ENCODE measurements at regions not wholly inside any gene's neighbourhood (a gene's known extent, or its start where the extent isn't known, plus 50 kb on each side); places are given as distances from the start of the nearest gene placed in this dataset.
A peak's percentile ranks its signal among the peaks of the same experiment; 100 is the strongest.

DNA sequence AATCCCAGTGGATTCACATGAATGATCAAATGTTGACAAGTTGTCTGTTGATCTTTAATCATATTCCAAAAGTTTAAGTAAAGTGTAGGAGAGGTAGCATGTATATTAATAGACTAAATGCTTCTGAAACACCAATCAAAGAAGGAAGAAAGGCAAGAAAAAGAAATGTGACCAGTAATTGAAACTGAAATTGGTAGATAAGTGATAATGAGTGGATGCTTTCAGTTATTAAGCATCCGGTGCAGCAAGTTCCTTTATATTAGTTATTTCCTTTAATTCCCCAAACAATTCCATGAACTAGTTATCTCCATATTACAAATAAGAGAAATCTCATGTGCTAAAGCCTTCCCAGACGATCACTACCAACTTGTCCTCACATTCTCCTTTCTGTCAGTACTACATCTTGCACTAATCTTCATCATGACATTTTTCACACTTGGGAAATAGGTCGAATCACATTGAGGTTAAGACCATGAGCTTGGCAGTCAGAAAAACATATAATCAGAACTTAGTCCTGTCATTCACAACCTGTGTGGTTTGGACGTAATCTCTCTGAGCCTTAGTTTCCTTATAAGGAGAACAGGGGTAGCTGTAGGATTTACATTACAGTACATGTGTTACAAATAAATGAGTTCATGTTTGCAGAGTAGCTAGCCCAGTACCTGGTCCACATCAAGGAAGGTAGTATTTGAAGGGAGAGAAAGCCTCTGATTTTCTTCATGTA lies 182.1 kb downstream of the NOL4 start:
- Histone ChIP-seq H3K27ac (no peak overlapping the region), H3K4me3 (no peak overlapping the region), H3K36me3 (no peaks in the 10 kb centered on the region), H3K4me1 (no peaks in the 10 kb centered on the region), H3K9me3 (no peaks in the 10 kb centered on the region), H3K27me3 (no peaks in the 10 kb centered on the region)
- ATAC-seq (ENCODE audit: low FRiP score in 2 of 2) (no peak), DNase-seq (no peak)
- no peak for TF ChIP-seq POLR2A (IDR thresholded peaks at IDR 0.05)
- TF ChIP-seq, protein P1, sequence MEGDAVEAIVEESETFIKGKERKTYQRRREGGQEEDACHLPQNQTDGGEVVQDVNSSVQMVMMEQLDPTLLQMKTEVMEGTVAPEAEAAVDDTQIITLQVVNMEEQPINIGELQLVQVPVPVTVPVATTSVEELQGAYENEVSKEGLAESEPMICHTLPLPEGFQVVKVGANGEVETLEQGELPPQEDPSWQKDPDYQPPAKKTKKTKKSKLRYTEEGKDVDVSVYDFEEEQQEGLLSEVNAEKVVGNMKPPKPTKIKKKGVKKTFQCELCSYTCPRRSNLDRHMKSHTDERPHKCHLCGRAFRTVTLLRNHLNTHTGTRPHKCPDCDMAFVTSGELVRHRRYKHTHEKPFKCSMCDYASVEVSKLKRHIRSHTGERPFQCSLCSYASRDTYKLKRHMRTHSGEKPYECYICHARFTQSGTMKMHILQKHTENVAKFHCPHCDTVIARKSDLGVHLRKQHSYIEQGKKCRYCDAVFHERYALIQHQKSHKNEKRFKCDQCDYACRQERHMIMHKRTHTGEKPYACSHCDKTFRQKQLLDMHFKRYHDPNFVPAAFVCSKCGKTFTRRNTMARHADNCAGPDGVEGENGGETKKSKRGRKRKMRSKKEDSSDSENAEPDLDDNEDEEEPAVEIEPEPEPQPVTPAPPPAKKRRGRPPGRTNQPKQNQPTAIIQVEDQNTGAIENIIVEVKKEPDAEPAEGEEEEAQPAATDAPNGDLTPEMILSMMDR (IDR thresholded peaks at IDR 0.05), result no peak
- TF ChIP-seq EP300 (IDR thresholded peaks at IDR 0.05), result no peak
- TF ChIP-seq POLR2AphosphoS5 (IDR thresholded peaks at IDR 0.05), result no peak
- WGBS, 2 donors, result 76 to 80% methylated on average over 4 of the region's 4 CpGs

DNA sequence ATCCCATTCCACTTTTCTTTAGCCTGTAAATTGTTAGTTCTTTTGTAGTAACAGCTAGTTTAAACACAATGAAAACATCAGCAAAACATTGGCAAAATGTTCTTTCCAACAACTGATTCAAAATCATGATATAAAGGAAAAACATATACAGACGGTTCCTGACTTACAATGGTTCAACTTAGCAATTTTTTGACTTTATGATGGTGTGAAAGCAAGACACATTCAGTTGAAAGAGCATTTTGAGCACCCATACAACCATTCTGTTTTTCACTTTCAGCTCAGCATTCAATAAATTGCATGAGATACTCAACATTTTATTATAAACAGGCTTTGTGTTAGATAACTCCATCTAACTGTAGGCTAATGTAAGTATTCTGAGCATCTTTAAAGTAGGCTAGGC lies 185.1 kb downstream of the NOL4 start:
- no peak for TF ChIP-seq POLR2A (IDR thresholded peaks at IDR 0.05)
- TF ChIP-seq POLR2AphosphoS5 (IDR thresholded peaks at IDR 0.05), result no peak
- no peak for TF ChIP-seq EP300 (IDR thresholded peaks at IDR 0.05)
- TF ChIP-seq, protein P1 (IDR thresholded peaks at IDR 0.05), result no peak
- H3K27me3 ChIP-seq, result no peaks in the 10 kb centered on the region
- H3K27ac ChIP-seq, result no peak overlapping the region
- H3K36me3 ChIP-seq, result no peaks in the 10 kb centered on the region
- 61 to 66% methylated on average over 1 of the region's 1 CpG for WGBS, 2 donors
- H3K9me3 ChIP-seq, result no peaks in the 10 kb centered on the region
- DNase-seq, result no peak
- no peaks in the 10 kb centered on the region for H3K4me1 ChIP-seq
- ATAC-seq (ENCODE audit: low FRiP score in 2 of 2), result no peak
- no peak overlapping the region for H3K4me3 ChIP-seq

DNA sequence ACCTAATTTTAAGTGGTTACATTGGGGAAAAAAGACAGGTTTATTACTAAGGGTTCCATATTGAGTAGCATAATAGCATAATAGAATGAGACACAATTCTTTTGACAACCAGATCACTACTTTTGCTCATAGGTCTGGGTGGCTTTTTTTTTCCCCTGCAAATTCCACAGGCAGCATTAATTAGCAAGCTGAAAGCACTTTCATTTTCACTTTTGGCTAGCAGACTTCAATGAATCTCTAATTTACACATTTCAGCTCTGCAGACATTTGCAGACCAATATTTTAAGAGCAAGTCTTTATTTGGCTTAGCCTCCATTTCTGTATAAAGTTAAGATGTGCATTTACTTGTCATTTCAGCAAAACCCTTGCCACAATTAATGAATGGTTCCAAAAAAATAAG lies 185.5 kb downstream of the NOL4 start:
- no peaks in the 10 kb centered on the region for H3K27me3 ChIP-seq
- DNase-seq (no peak), ATAC-seq (ENCODE audit: low FRiP score in 2 of 2) (no peak)
- no peaks in the 10 kb centered on the region for H3K9me3 ChIP-seq
- H3K4me3 ChIP-seq, result peak overlapping the region in 1 of 4 donors; percentile 2
- H3K27ac ChIP-seq, result no peak overlapping the region
- H3K36me3 ChIP-seq, result no peaks in the 10 kb centered on the region
- no peaks in the 10 kb centered on the region for H3K4me1 ChIP-seq
- TF ChIP-seq POLR2AphosphoS5 (IDR thresholded peaks at IDR 0.05), result no peak
- TF ChIP-seq, protein P1 (IDR thresholded peaks at IDR 0.05), result no peak
- no peak for TF ChIP-seq EP300 (IDR thresholded peaks at IDR 0.05)
- no peak for TF ChIP-seq POLR2A (IDR thresholded peaks at IDR 0.05)

DNA sequence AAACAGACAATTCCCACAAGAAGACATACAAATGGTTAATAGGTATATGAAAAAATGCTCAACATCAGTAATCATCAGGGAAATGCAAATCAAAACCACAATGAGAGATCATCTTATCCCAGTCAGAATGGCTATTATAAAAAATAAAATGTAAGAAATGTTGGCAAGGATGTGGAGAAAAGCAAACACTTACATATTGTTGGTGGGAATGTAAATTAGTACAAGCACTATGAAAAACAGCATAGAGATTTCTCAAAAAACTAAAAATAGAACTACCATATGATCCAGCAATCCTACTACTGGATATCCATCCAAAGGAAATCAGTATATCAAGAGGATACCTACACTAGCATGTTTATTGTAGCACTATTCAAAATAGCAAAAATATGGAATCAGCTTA lies 186.6 kb downstream of the NOL4 start:
- Histone ChIP-seq H3K27ac (no peak overlapping the region), H3K4me3 (no peak overlapping the region), H3K36me3 (no peaks in the 10 kb centered on the region), H3K27me3 (no peaks in the 10 kb centered on the region), H3K9me3 (no peaks in the 10 kb centered on the region), H3K4me1 (no peaks in the 10 kb centered on the region)
- ATAC-seq (ENCODE audit: low FRiP score in 2 of 2), result no peak
- TF ChIP-seq, protein P1 (IDR thresholded peaks at IDR 0.05), result no peak
- TF ChIP-seq POLR2AphosphoS5 (IDR thresholded peaks at IDR 0.05) (no peak), POLR2A (IDR thresholded peaks at IDR 0.05) (no peak), EP300 (IDR thresholded peaks at IDR 0.05) (no peak)
- DNase-seq, result no peak

DNA sequence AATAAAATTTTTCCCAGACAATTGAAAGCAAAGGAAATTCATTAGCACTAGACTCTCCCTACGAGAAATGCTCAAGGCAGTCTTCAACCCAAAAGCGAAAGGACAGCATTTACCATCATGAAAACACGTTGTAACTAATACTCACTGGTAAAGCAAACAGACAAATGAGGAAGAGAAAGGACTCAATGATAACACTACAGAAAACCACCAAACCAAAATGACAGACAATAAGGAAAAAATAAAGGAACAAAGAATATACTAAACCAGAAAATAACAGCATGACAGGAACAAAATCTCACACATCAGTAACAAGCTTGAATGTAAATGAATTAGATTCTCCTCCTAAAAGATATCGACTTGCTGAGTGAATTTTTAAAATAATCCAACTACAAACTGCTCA lies 190.7 kb downstream of the NOL4 start:
- no peaks in the 10 kb centered on the region for H3K27me3 ChIP-seq
- no peak overlapping the region for H3K27ac ChIP-seq
- 85 to 91% methylated on average over 4 of the region's 4 CpGs for WGBS, 2 donors
- ATAC-seq (ENCODE audit: low FRiP score in 2 of 2), result no peak
- H3K4me1 ChIP-seq, result no peaks in the 10 kb centered on the region
- TF ChIP-seq POLR2AphosphoS5 (IDR thresholded peaks at IDR 0.05) (no peak), POLR2A (IDR thresholded peaks at IDR 0.05) (no peak), EP300 (IDR thresholded peaks at IDR 0.05) (no peak)
- TF ChIP-seq, protein P1 (IDR thresholded peaks at IDR 0.05), result no peak
- no peak for DNase-seq
- H3K9me3 ChIP-seq, result no peaks in the 10 kb centered on the region
- H3K36me3 ChIP-seq, result no peaks in the 10 kb centered on the region
- H3K4me3 ChIP-seq, result no peak overlapping the region

All from upper lobe of left lung (tissue), 6 donors.